Breast epithelium (tissue), 4 donors: ENCODE measurements at regions not wholly inside any gene's neighbourhood (a gene's known extent, or its start where the extent isn't known, plus 50 kb on each side); places are given as distances from the start of the nearest gene placed in this dataset.

Experiments used
- DNase-seq, 2 donors: peaks; one replicate each; pipeline ENCODE4 v3.0.0-alpha.2; 2019; ENCODE audit warnings: low spot score in 2 of 2
- H3K27ac ChIP-seq, 2 donors: fragments of 200-600 bp; sonication (generic) in 1 of 2; one replicate each; pipeline ENCODE4 v1.5.1; 2016 to 2019; ENCODE audit warnings: mild to moderate bottlenecking in 1 of 2
- H3K27me3 ChIP-seq, 2 donors: fragments of 200-600 bp; sonication (generic) in 1 of 2; one replicate each; pipeline versions ENCODE4 v1.5.1 to v1.6.0; 2017 to 2019; ENCODE audit warnings: control low read depth in 1 of 2, mild to moderate bottlenecking in 1 of 2
- H3K36me3 ChIP-seq: fragments of 200-600 bp; one replicate; pipeline ENCODE4 v1.5.1; 2019
- H3K4me1 ChIP-seq, 2 donors: fragments of 200-600 bp; sonication (generic); one replicate each; pipeline ENCODE4 v1.5.1; 2016 to 2019; ENCODE audit warnings: control low read depth in 1 of 2
- H3K4me3 ChIP-seq, 3 donors: fragments of 200-600 bp; sonication (generic); 1 replicate in 2 of 3; 2 replicates in 1 of 3; pipeline ENCODE4 v1.5.1; 2016 to 2019; ENCODE audit warnings: mild to moderate bottlenecking in 3 of 3, moderate library complexity in 2 of 3
- H3K9me3 ChIP-seq, 2 donors: fragments of 200-600 bp; sonication (generic) in 1 of 2; one replicate each; pipeline ENCODE4 v1.5.1; 2016 to 2019; ENCODE audit warnings: control low read depth in 1 of 2
- POLR2A ChIP-seq: fragments of 450-650 bp; IDR thresholded peaks from one replicate; pipeline ENCODE4 v1.6.1; 2016; ENCODE audit warnings: antibody characterized with exemption, mild to moderate bottlenecking, moderate library complexity
- POLR2AphosphoS5 ChIP-seq, 3 donors: sonication (generic); formaldehyde crosslinking; IDR thresholded peaks; one replicate each; pipeline ENCODE4 v1.6.1; 2017; ENCODE audit warnings: antibody characterized with exemption in 3 of 3
- intact Hi-C: fragments of 100-400 bp; cut with DNase I; formaldehyde crosslinking; loops from one replicate; pipeline ENCODE4 v1.15.1; 2023; ENCODE audit warnings: low total_unique reads
- TF ChIP-seq, protein P1 (sequence below), 3 donors: fragments of 450-650 bp; IDR thresholded peaks; one replicate each; pipeline ENCODE4 v1.5.1; 2016 to 2017; ENCODE audit warnings: antibody characterized with exemption in 3 of 3, mild to moderate bottlenecking in 3 of 3, moderate library complexity in 3 of 3

DNA sequence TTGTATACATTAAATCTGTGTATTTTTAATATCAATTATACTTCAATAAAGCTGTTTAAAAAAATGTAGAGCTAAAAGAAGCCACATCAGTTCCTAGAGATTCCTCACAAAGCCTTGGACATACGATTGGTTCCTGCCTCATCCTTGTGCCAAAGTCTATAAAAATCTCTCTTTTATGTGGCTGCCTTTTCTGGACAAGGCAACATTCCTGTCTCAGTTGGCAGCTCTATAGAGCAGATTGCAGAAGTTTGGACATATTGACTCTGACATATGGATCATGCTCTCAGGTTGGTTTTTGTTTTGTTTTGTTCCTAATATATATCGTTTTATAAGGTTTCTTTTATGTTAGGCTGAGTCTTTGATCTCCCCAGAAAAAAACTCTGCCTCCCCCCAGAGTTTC lies 148.9 kb downstream of the MAFB start:
- no peak overlapping the region for H3K27ac ChIP-seq
- DNase-seq: no peak
- TF ChIP-seq POLR2AphosphoS5 (IDR thresholded peaks at IDR 0.05) (no peak), POLR2A (no peak)
- TF ChIP-seq, protein P1, sequence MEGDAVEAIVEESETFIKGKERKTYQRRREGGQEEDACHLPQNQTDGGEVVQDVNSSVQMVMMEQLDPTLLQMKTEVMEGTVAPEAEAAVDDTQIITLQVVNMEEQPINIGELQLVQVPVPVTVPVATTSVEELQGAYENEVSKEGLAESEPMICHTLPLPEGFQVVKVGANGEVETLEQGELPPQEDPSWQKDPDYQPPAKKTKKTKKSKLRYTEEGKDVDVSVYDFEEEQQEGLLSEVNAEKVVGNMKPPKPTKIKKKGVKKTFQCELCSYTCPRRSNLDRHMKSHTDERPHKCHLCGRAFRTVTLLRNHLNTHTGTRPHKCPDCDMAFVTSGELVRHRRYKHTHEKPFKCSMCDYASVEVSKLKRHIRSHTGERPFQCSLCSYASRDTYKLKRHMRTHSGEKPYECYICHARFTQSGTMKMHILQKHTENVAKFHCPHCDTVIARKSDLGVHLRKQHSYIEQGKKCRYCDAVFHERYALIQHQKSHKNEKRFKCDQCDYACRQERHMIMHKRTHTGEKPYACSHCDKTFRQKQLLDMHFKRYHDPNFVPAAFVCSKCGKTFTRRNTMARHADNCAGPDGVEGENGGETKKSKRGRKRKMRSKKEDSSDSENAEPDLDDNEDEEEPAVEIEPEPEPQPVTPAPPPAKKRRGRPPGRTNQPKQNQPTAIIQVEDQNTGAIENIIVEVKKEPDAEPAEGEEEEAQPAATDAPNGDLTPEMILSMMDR (IDR thresholded peaks at IDR 0.05): no peak
- H3K36me3 ChIP-seq: no peaks in the 10 kb centered on the region
- H3K27me3 ChIP-seq: no peaks in the 10 kb centered on the region
- no peaks in the 10 kb centered on the region for H3K4me1 ChIP-seq
- intact Hi-C loops: no loop called here
- H3K9me3 ChIP-seq: no peaks in the 10 kb centered on the region
- no peak overlapping the region for H3K4me3 ChIP-seq

DNA sequence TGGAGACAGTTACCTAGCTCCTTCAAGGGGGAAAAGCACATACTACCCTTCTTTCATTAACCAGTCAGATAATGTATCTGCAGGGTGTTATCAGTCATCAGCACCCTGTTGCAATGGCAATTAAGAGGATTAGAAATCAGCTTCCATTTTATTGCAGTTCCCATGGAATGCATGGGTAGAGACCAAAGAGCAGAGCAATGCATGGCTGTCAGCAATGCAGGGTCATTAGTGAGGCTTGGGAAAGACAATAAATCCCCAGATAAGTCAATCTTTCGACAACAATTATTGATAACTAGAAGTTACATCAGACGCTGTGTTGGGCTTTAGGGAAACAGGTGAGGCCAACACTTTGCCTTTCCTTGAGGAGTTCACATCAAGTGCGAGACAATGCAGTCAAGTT lies 150.9 kb downstream of the MAFB start:
- intact Hi-C loops: no loop called here
- TF ChIP-seq POLR2A: no peak
- TF ChIP-seq, protein P1 (IDR thresholded peaks at IDR 0.05): no peak
- TF ChIP-seq POLR2AphosphoS5 (IDR thresholded peaks at IDR 0.05): no peak
- Histone ChIP-seq H3K27me3 (no peaks in the 10 kb centered on the region), H3K27ac (no peak overlapping the region), H3K4me3 (no peak overlapping the region), H3K36me3 (no peaks in the 10 kb centered on the region), H3K9me3 (no peaks in the 10 kb centered on the region), H3K4me1 (no peaks in the 10 kb centered on the region)
- DNase-seq: no peak

DNA sequence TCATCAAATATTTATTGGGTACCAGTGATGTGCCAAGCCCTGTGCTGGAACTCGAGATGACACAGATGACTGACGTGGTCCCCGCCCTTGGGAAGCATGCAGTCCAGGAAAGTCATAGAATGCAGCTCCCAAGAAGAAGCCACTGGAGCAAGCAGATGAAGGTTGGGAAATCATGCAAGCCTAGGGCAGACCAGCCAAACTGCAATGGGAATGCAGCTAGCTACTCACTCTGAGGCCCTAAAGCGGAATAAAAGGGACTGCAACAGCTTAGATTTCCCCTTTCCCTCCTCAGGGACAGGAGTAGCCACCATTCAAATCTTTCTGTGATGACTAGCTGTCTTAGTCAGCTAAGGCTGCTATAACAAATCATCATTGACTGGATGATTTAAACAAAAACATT lies 152.2 kb downstream of the MAFB start:
- no peaks in the 10 kb centered on the region for H3K4me1 ChIP-seq
- H3K27me3 ChIP-seq: no peaks in the 10 kb centered on the region
- H3K36me3 ChIP-seq: no peaks in the 10 kb centered on the region
- no peak overlapping the region for H3K27ac ChIP-seq
- intact Hi-C loops: no loop called here
- peaks cover 5 to 11% of the 10 kb centered on the region in 2 donors for H3K9me3 ChIP-seq
- DNase-seq: no peak
- H3K4me3 ChIP-seq: no peak overlapping the region
- TF ChIP-seq, protein P1 (IDR thresholded peaks at IDR 0.05): no peak
- TF ChIP-seq POLR2AphosphoS5 (IDR thresholded peaks at IDR 0.05) (no peak), POLR2A (no peak)

DNA sequence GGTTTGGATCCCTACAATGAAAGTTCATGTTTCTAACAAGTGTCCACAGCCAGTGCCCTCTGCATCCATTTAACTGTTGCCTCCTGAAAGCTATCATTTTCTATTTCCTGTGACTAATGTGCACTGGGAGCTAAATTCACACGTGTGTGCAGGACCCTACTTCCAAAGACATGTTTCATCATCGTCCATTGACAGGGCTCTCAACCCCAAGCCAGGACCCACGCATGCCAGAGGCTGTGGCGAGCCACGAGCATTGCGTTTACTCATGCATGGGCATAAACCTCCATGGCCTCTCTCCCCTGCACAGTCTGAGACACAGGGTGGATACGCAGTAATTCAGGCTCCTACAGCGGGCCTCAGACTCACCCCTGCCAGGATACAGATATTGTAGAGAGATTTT lies 153.2 kb downstream of the MAFB start:
- intact Hi-C loops: no loop called here
- no peaks in the 10 kb centered on the region for H3K4me1 ChIP-seq
- DNase-seq: no peak
- H3K36me3 ChIP-seq: no peaks in the 10 kb centered on the region
- no peak for TF ChIP-seq POLR2AphosphoS5 (IDR thresholded peaks at IDR 0.05)
- TF ChIP-seq POLR2A: no peak
- TF ChIP-seq, protein P1 (IDR thresholded peaks at IDR 0.05): no peak
- H3K4me3 ChIP-seq: no peak overlapping the region
- peaks cover 12 to 21% of the 10 kb centered on the region in 2 donors for H3K9me3 ChIP-seq
- no peak overlapping the region for H3K27ac ChIP-seq
- H3K27me3 ChIP-seq: no peaks in the 10 kb centered on the region

DNA sequence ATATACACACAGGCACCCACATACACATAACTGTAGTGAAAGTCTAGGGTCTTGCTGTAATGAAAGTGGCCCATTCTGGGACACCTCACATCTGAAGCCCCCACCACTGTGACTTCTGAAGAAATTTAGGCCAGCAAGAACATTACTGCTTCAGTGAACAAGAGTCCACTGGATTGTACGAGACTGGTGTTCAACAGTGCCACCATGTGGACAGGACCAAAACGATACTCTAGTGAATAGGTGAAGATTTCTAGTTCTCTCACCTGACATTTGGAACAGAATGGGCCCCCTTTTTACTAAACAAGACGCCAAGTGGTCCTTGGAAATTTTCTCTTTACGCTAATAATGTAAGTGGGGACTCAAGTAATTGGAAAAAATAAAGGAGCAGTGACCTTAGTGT lies 156.9 kb downstream of the MAFB start:
- Histone ChIP-seq H3K4me1 (no peaks in the 10 kb centered on the region), H3K9me3 (peaks cover 17 to 22% of the 10 kb centered on the region in 2 donors), H3K27ac (no peak overlapping the region), H3K36me3 (no peaks in the 10 kb centered on the region), H3K4me3 (no peak overlapping the region), H3K27me3 (no peaks in the 10 kb centered on the region)
- DNase-seq: no peak
- intact Hi-C loops: no loop called here
- TF ChIP-seq, protein P1 (IDR thresholded peaks at IDR 0.05): peak in 1 of 3 donors; percentile 11
- no peak for TF ChIP-seq POLR2AphosphoS5 (IDR thresholded peaks at IDR 0.05)
